GM12892 (cell line): ENCODE measurements at regions not wholly inside any gene's neighbourhood (a gene's known extent, or its start where the extent isn't known, plus 50 kb on each side); places are given as distances from the start of the nearest gene placed in this dataset.

ENCODE experiments used
- POLR2A ChIP-seq: IDR thresholded peaks from 2 replicates; pipeline ENCODE4 v1.6.1; 2011; ENCODE audit warnings: low read depth, low read length, control low read depth
- POLR2AphosphoS5 ChIP-seq: IDR thresholded peaks from 2 replicates; pipeline ENCODE4 v1.6.1; 2011; ENCODE audit warnings: low read depth, low read length, control low read depth

DNA sequence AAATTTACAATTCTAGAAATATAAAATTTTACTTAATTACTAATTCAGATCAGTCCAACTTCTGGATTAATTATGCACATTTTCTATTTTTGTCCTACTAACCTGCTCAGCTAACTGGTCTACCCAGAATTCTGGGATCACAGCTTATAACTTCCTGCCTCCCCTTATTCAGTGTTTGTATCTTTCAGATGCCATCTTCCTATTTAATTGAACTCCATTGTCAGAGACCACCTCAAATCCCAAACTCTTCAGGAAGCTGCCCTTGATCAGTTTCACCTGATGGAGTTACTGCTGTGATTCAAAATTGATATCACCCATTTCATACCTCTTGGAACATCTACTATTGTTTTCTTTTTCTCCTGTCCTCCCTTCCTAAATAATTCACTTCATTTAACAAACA lies 259.2 kb downstream of the WDR11 start:
- TF ChIP-seq POLR2AphosphoS5 (no peak), POLR2A (no peak)
